Thyroid gland (tissue), 4 donors: ENCODE measurements at regions not wholly inside any gene's neighbourhood (a gene's known extent, or its start where the extent isn't known, plus 50 kb on each side); places are given as distances from the start of the nearest gene placed in this dataset.

Experiments used
- DNase-seq, 2 donors: peaks; one replicate each; pipeline ENCODE4 v3.0.0-alpha.2; 2019
- H3K27ac ChIP-seq, 3 donors: fragments of 200-600 bp; sonication (generic); 1 replicate in 2 of 3; 2 replicates in 1 of 3; pipeline ENCODE4 v1.5.1; 2016 to 2019; ENCODE audit warnings: mild to moderate bottlenecking in 1 of 3, moderate library complexity in 1 of 3
- H3K27me3 ChIP-seq: fragments of 200-600 bp; sonication (generic); one replicate; pipeline ENCODE4 v1.5.1; 2019
- H3K36me3 ChIP-seq, 2 donors: fragments of 200-600 bp; sonication (generic); one replicate each; pipeline ENCODE4 v1.5.1; 2016 to 2019
- H3K4me1 ChIP-seq, 2 donors: fragments of 200-600 bp; sonication (generic); one replicate each; pipeline ENCODE4 v1.5.1; 2017 to 2019
- H3K4me3 ChIP-seq, 3 donors: fragments of 200-600 bp; sonication (generic); replicated peaks in 1 of 3; 1 replicate in 2 of 3; 2 replicates in 1 of 3; pipeline ENCODE4 v1.5.1; 2016; ENCODE audit warnings: mild to moderate bottlenecking in 1 of 3
- H3K9me3 ChIP-seq: fragments of 200-600 bp; sonication (generic); one replicate; pipeline ENCODE4 v1.5.1; 2017
- POLR2A ChIP-seq, 2 donors: fragments of 450-650 bp; IDR thresholded peaks; one replicate each; pipeline ENCODE4 v1.6.1; 2017; ENCODE audit warnings: antibody characterized with exemption in 2 of 2, mild to moderate bottlenecking in 2 of 2, moderate library complexity in 1 of 2
- WGBS, 2 donors: methylation state at CpG; one replicate each; pipeline ENCODE4 v1.1.5; 2017; 5-methylcytosine and 5-hydroxymethylcytosine counted together
- intact Hi-C: fragments of 100-400 bp; cut with DNase I; formaldehyde crosslinking; loops from one replicate; pipeline ENCODE4 v1.15.1; 2023
- TF ChIP-seq, protein P1 (sequence below), 6 experiments: fragments of 200-600 bp in 3 of 6; fragments of 450-650 bp in 3 of 6; sonication (generic) in 3 of 6; IDR thresholded peaks; one replicate each; pipeline ENCODE4 v1.5.1; 2016 to 2019; ENCODE audit warnings: antibody characterized with exemption in 6 of 6, mild to moderate bottlenecking in 2 of 6, inconsistent platforms in 1 of 6, moderate library complexity in 1 of 6

DNA sequence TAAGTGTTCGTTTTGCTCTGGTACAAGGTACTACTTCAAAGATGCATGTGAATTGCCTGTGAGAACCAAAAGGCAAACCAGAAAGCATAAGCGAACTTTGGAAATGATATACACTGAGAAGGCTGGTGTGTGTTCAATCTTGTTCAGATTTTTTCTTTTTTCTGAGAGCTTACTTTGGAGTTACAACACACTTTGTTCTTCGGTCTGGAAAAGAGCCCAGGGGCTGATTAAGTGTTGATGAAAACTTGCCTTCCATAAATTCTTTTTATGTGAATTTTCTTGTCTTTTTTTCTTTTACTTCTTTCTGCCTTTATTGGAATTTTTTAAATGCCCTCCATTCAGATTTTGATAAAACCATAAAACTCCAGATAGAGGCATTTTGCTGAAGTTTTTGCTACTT is 395.1 kb upstream of the SASH1 start:
- no peak for DNase-seq
- H3K27ac ChIP-seq, result no peak overlapping the region
- 37 to 38% methylated on average over 3 of the region's 3 CpGs for WGBS, 2 donors
- intact Hi-C loops, result no loop called here
- H3K9me3 ChIP-seq, result no peaks in the 10 kb centered on the region
- no peak for TF ChIP-seq POLR2A (IDR thresholded peaks at IDR 0.05)
- TF ChIP-seq, protein P1, sequence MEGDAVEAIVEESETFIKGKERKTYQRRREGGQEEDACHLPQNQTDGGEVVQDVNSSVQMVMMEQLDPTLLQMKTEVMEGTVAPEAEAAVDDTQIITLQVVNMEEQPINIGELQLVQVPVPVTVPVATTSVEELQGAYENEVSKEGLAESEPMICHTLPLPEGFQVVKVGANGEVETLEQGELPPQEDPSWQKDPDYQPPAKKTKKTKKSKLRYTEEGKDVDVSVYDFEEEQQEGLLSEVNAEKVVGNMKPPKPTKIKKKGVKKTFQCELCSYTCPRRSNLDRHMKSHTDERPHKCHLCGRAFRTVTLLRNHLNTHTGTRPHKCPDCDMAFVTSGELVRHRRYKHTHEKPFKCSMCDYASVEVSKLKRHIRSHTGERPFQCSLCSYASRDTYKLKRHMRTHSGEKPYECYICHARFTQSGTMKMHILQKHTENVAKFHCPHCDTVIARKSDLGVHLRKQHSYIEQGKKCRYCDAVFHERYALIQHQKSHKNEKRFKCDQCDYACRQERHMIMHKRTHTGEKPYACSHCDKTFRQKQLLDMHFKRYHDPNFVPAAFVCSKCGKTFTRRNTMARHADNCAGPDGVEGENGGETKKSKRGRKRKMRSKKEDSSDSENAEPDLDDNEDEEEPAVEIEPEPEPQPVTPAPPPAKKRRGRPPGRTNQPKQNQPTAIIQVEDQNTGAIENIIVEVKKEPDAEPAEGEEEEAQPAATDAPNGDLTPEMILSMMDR (IDR thresholded peaks at IDR 0.05), result no peak
- H3K4me3 ChIP-seq, result no peak overlapping the region
- H3K27me3 ChIP-seq, result no peaks in the 10 kb centered on the region
- no peaks in the 10 kb centered on the region for H3K36me3 ChIP-seq
- peaks cover 0 to 8% of the 10 kb centered on the region in 2 donors for H3K4me1 ChIP-seq

DNA sequence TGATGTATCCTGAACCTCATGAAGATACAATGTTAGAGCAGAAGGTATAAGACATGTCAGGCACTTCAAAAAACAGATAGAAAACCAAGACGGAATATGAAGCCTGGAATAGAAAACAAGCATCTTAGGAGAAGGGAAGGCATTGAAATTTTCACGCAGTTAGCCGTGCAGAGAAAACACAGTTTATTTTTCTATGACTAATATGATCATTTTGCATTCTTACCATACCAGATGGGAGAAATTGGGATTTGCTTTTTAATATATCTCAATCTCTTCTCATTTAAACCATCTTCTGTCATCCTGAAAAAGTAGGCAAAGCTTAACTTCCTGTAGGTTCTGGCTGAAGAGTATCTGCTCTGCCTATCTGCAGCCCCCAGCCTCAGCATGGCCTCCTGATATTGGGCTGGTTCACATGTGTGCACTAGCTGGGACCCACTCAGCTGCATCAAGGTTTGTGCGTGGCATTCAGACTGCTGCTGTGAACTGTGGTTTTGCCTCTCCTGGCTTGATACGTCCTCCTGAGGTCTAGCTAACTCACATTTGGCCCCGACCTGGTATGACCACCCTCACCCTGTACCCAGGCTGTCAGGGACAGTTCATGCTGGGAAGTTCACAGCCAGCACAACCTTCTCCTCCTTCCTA is 392.5 kb upstream of the SASH1 start:
- H3K27ac ChIP-seq, result no peak overlapping the region
- no peaks in the 10 kb centered on the region for H3K27me3 ChIP-seq
- H3K36me3 ChIP-seq, result no peaks in the 10 kb centered on the region
- TF ChIP-seq, protein P1 (IDR thresholded peaks at IDR 0.05), result no peak
- TF ChIP-seq POLR2A (IDR thresholded peaks at IDR 0.05), result no peak
- WGBS, 2 donors, result 83 to 85% methylated on average over 5 to 6 of the region's 6 CpGs
- DNase-seq, result no peak
- intact Hi-C loops, result no loop called here
- peaks cover 0 to 8% of the 10 kb centered on the region in 2 donors for H3K4me1 ChIP-seq
- no peaks in the 10 kb centered on the region for H3K9me3 ChIP-seq
- H3K4me3 ChIP-seq, result no peak overlapping the region

DNA sequence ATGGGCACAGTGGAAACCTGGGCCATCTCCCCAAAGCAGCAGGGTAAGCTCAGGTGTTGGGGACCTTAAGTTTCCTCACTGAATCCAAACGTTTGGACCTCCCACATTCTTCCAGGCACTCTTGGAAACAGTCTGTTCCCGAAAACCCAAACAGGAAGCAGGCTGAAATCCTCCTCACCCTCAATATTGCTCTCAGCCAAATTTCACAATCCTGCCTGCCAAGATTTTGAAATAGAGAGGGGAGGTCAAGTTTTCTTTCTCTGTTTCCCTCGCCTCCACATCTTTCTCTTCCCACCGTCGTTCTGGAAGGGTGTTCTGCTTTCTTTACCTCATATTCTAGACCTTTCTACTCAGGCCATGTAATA is 392.0 kb upstream of the SASH1 start:
- no peaks in the 10 kb centered on the region for H3K27me3 ChIP-seq
- no peaks in the 10 kb centered on the region for H3K9me3 ChIP-seq
- peaks cover 0 to 8% of the 10 kb centered on the region in 2 donors for H3K4me1 ChIP-seq
- no peak overlapping the region for H3K4me3 ChIP-seq
- WGBS, 2 donors, result 23 to 36% methylated on average over 5 of the region's 5 CpGs
- intact Hi-C loops, result no loop called here
- no peak overlapping the region for H3K27ac ChIP-seq
- H3K36me3 ChIP-seq, result no peaks in the 10 kb centered on the region
- DNase-seq, result peak in 1 of 2 donors; percentile 7
- TF ChIP-seq, protein P1 (IDR thresholded peaks at IDR 0.05), result no peak
- no peak for TF ChIP-seq POLR2A (IDR thresholded peaks at IDR 0.05)

DNA sequence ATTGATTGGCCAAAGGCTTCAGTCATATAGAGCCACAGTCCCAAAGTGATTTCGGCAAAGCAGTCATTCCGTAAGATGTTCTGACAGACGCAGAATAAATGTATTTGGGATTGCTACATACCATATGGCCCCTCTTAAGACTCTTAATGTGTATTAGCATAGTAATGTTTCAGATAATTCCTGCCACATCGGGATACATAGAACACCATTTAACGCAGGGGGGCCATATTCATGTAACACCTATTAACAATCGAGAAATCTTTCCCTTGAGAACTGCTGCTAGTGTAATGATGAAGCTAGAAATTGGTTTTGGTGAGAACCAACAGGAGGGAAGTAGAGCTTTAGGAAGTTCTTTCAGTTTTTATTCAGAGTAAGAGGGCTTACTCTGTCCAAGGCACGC is 390.9 kb upstream of the SASH1 start:
- Histone ChIP-seq H3K4me1 (peaks cover 0 to 8% of the 10 kb centered on the region in 2 donors), H3K4me3 (no peak overlapping the region), H3K27me3 (no peaks in the 10 kb centered on the region), H3K9me3 (no peaks in the 10 kb centered on the region), H3K27ac (no peak overlapping the region), H3K36me3 (no peaks in the 10 kb centered on the region)
- DNase-seq, result no peak
- no peak for TF ChIP-seq POLR2A (IDR thresholded peaks at IDR 0.05)
- WGBS, 2 donors, result 95% methylated on average over 7 of the region's 7 CpGs
- intact Hi-C loops, result no loop called here

DNA sequence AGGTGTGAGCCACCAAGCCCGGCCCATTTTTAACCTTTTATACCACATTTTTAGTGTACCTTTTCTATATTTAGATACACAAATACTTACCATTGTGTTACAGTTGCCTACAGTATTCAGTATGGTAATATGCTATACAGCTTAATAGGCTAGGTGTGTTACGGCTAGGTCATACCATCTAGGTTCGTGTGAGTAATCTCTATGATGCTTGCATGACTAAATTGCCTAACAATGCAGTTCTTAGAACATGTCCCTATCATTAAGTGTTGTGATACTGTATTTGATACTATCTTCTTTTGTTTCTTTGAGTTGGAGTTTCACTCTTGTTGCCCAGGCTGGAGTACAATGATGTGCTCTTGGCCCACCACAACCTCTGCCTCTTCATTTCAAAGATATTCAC is 387.7 kb upstream of the SASH1 start:
- no peak for TF ChIP-seq POLR2A (IDR thresholded peaks at IDR 0.05)
- TF ChIP-seq, protein P1 (IDR thresholded peaks at IDR 0.05), result no peak
- Histone ChIP-seq H3K27ac (no peak overlapping the region), H3K36me3 (no peaks in the 10 kb centered on the region), H3K27me3 (no peaks in the 10 kb centered on the region), H3K9me3 (no peaks in the 10 kb centered on the region), H3K4me3 (no peak overlapping the region), H3K4me1 (peaks cover 0 to 13% of the 10 kb centered on the region in 2 donors)
- intact Hi-C loops, result no loop called here
- WGBS, 2 donors, result 97 to 99% methylated on average over 3 of the region's 3 CpGs
- no peak for DNase-seq
